HFFc6 (cell line): ENCODE measurements at regions not wholly inside any gene's neighbourhood (a gene's known extent, or its start where the extent isn't known, plus 50 kb on each side); places are given as distances from the start of the nearest gene placed in this dataset.

Experiments
- DNase-seq: peaks from one replicate; pipeline ENCODE4 v3.0.0-alpha.2; 2018
- H3K27ac Mint-ChIP-seq: 2 replicates; pipeline ENCODE4 v1.8.0; 2020; ENCODE audit warnings: mild to moderate bottlenecking, mixed read lengths
- H3K27me3 Mint-ChIP-seq: 2 replicates; pipeline ENCODE4 v1.8.0; 2021; ENCODE audit warnings: mild to moderate bottlenecking, moderate library complexity, mixed read lengths; ENCODE audit not compliant: insufficient read depth
- H3K36me3 Mint-ChIP-seq: 2 replicates; pipeline ENCODE4 v1.8.0; 2021; ENCODE audit warnings: low read depth, mixed read lengths
- H3K4me1 Mint-ChIP-seq: 2 replicates; pipeline ENCODE4 v1.8.0; 2020; ENCODE audit warnings: low read depth, mixed read lengths
- H3K4me3 Mint-ChIP-seq: 2 replicates; pipeline ENCODE4 v1.8.0; 2020; ENCODE audit warnings: mild to moderate bottlenecking, moderate library complexity, mixed read lengths
- H3K9me3 Mint-ChIP-seq: 2 replicates; pipeline ENCODE4 v1.8.0; 2020; ENCODE audit warnings: mild to moderate bottlenecking, mixed read lengths
- TF ChIP-seq, protein P1 (sequence below): fragments of 200-600 bp; sonication (generic); IDR thresholded peaks from 2 replicates; pipeline ENCODE4 v1.5.0; 2021; ENCODE audit warnings: antibody characterized with exemption, mild to moderate bottlenecking

DNA sequence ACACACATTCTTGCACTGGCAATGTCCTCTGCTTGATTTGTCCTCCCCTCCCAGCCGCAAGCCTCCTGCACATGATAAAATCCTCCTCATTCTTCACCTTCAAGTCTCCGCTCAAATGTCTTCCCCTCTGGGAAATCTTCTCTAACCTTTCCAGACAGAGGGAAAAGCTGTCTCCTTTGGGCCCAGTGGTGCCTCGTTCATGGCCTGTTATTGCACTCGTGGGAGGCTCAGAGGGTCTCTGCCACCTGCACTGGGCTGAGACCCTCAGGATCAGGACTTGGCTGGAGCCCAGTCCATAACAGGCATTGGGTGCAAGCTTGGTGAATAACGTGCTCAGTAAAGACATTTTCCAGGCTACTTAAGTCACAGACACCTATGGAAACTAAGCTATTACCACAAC, 68.6 kb downstream of the PTGR3 start:
- TF ChIP-seq, protein P1, sequence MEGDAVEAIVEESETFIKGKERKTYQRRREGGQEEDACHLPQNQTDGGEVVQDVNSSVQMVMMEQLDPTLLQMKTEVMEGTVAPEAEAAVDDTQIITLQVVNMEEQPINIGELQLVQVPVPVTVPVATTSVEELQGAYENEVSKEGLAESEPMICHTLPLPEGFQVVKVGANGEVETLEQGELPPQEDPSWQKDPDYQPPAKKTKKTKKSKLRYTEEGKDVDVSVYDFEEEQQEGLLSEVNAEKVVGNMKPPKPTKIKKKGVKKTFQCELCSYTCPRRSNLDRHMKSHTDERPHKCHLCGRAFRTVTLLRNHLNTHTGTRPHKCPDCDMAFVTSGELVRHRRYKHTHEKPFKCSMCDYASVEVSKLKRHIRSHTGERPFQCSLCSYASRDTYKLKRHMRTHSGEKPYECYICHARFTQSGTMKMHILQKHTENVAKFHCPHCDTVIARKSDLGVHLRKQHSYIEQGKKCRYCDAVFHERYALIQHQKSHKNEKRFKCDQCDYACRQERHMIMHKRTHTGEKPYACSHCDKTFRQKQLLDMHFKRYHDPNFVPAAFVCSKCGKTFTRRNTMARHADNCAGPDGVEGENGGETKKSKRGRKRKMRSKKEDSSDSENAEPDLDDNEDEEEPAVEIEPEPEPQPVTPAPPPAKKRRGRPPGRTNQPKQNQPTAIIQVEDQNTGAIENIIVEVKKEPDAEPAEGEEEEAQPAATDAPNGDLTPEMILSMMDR: no peak
- Mint-ChIP-seq H3K36me3 (no peaks in the 10 kb centered on the region), H3K4me1 (no peaks in the 10 kb centered on the region), H3K9me3 (peaks cover 5% of the 10 kb centered on the region), H3K4me3 (no peak overlapping the region), H3K27ac (no peak overlapping the region), H3K27me3 (peaks cover 28% of the 10 kb centered on the region)
- DNase-seq: no peak

DNA sequence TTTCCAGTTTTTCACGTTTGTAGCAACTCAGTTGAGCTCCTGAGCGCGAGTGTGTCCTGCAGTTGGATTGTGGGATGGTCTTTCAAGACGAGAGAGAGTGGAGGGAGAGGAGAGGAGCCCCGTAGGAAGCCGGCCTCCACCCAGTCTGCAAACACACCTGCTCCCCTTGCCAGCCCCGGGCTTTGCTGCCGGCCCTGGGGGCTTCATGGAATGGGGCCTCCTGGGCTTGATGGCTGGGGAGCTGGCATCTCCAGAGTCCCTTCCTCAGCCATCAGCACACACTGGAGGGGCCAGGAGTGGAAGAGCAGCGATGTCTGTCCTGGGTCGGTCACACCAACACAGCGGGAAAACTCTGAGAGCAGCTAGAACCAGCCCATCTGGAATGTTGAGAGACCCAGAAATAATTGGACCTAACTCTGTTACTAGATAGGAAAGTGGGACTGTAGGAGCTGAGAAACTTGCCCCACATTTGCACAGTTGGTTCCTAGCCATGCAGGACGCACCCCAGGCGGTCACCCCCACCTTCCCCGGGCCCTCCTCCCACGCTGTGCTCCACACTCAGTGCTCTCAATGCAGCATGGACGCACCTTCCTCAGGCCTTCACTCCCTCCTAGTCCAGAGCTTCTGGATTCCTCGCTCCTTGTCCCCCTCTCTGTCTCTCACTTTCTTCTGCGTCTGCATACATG, 69.6 kb downstream of the PTGR3 start:
- Mint-ChIP-seq H3K27ac (no peak overlapping the region), H3K9me3 (no peaks in the 10 kb centered on the region), H3K4me1 (no peaks in the 10 kb centered on the region), H3K4me3 (no peak overlapping the region), H3K36me3 (no peaks in the 10 kb centered on the region), H3K27me3 (peaks cover 29% of the 10 kb centered on the region)
- DNase-seq: no peak
- TF ChIP-seq, protein P1: no peak

DNA sequence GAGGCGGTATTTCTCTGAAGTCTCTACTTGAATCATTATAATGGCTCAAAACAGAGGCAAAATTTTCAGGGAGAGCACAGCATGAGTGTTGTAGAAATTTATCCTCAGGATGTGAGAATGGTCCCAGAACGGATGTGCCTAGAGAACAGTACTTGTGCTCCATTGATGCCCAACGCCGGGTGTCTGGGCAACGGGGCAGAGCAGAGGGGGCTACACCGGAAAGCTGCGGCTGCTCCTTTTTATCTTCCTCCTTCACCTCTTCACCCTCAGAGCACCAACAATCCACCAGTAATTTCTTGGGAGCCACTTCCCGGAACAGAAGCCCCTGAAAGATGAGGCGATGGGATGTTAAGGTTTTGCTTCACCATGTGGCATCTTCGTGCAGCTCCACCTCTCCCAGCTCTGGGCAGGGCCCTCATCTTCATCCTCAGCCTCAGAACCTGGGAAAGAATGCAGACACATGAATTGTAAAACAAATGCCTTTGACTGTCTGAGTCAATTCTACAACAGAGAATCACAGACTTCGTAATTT, 71.5 kb downstream of the PTGR3 start:
- Mint-ChIP-seq H3K27me3 (peaks cover 20% of the 10 kb centered on the region), H3K36me3 (no peaks in the 10 kb centered on the region), H3K4me1 (no peaks in the 10 kb centered on the region), H3K27ac (no peak overlapping the region), H3K9me3 (no peaks in the 10 kb centered on the region), H3K4me3 (no peak overlapping the region)
- DNase-seq: no peak
- TF ChIP-seq, protein P1: no peak

DNA sequence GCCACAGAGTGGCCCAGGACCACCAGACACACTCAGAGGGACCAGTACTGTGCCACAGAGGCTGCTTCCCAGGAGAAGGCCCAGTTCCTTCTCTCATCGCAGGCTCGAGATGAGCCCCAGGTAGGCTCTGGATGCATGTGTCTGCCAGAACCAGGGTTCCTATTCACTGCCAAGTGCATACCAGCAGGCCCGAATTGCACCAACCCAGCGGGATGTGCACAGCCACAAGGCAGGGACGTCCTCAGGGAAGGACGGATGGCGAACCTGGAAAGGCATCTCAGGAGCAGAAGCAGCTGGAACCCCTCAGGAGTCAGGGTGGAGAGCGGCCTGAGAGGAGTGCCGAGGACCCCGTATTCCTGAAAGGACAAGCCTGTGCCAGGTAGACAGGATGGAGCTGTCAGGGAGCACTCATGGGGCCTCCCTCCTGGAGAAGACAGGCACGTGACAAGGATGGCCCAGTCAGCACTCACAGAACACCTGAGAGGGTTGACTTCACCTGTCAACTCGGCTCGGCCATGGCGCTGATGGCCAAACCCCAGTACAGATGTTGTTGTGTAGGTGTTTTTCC, 73.7 kb downstream of the PTGR3 start:
- Mint-ChIP-seq H3K27ac (no peak overlapping the region), H3K9me3 (no peaks in the 10 kb centered on the region), H3K4me3 (no peak overlapping the region), H3K27me3 (peaks cover 12% of the 10 kb centered on the region), H3K36me3 (no peaks in the 10 kb centered on the region), H3K4me1 (peaks cover 16% of the 10 kb centered on the region)
- DNase-seq: no peak
- TF ChIP-seq, protein P1: no peak

DNA sequence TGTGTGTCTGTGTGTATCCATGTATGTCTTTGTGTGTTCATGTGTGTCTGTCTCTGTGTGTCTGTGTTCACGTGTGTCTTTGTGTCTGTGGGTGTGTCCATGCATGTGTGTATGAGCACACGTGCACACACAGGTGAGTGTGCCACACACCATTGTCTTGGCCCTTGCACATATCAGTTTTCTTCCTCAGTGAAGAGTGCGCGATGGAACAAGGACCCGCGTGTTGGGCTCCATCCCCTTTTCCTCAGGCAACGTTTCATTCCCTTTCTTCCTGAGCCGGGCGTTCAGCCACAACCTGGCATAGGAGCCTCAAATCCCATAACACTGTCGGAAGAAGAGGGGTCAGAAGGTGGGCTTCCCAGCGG, 74.3 kb downstream of the PTGR3 start:
- TF ChIP-seq, protein P1: no peak
- Mint-ChIP-seq H3K27me3 (peaks cover 12% of the 10 kb centered on the region), H3K4me1 (peaks cover 16% of the 10 kb centered on the region), H3K4me3 (no peak overlapping the region), H3K36me3 (no peaks in the 10 kb centered on the region), H3K27ac (no peak overlapping the region), H3K9me3 (no peaks in the 10 kb centered on the region)
- no peak for DNase-seq
